NCI-H526 (cell line): ENCODE measurements at regions not wholly inside any gene's neighbourhood (a gene's known extent, or its start where the extent isn't known, plus 50 kb on each side); places are given as distances from the start of the nearest gene placed in this dataset.
"Not testable (repeated sequence)": the region's sequence is repeated elsewhere in the genome, so short reads cannot be mapped to it uniquely, and the experiment has no call there.

Source experiments
- DNase-seq, 2 experiments: peaks; one replicate each; lab custom pipeline; 2025; lab: John Stamatoyannopoulos, UW

- DNase-seq = no peak
Observed at GRCh38 chr2:33704406-33704855, 105.3 kb upstream of the FAM98A start.

- DNase-seq = no peak
Observed at GRCh38 chr2:33696234-33696633, 97.1 kb upstream of the FAM98A start.

- DNase-seq = no peak
Observed at GRCh38 chr2:33694904-33695303, 95.8 kb upstream of the FAM98A start.

- not testable (repeated sequence) for DNase-seq
Observed at GRCh38 chr2:33690686-33691085, 91.6 kb upstream of the FAM98A start.

GRCh38 chr2:33681364-33681757 lies 82.3 kb upstream of the FAM98A start:
- DNase-seq = peak; percentile 12 to 23

- DNase-seq = no peak
Observed at GRCh38 chr2:33680644-33681363, 81.7 kb upstream of the FAM98A start.

- peak in 1 of 2 experiments; percentile 12 for DNase-seq
Observed at GRCh38 chr2:33678436-33678835, 79.3 kb upstream of the FAM98A start.

- no peak for DNase-seq
Observed at GRCh38 chr2:33673937-33674336, 74.8 kb upstream of the FAM98A start.

GRCh38 chr2:33672896-33673295 lies 73.8 kb upstream of the FAM98A start:
- DNase-seq = no peak

- DNase-seq = no peak
Observed at GRCh38 chr2:33672389-33672788, 73.3 kb upstream of the FAM98A start.

GRCh38 chr2:33671198-33671597 lies 72.1 kb upstream of the FAM98A start:
- DNase-seq = no peak

GRCh38 chr2:33670392-33670937 lies 71.4 kb upstream of the FAM98A start:
- DNase-seq = peak in 1 of 2 experiments; percentile 8

GRCh38 chr2:33666879-33667278 lies 67.8 kb upstream of the FAM98A start:
- no peak for DNase-seq

GRCh38 chr2:33665039-33665438 lies 65.9 kb upstream of the FAM98A start:
- DNase-seq = no peak

GRCh38 chr2:33660416-33661123 lies 61.5 kb upstream of the FAM98A start:
- no peak for DNase-seq

- DNase-seq = no peak
Observed at GRCh38 chr2:33655626-33656320, 56.7 kb upstream of the FAM98A start.

GRCh38 chr2:33652830-33653229 lies 53.7 kb upstream of the FAM98A start:
- DNase-seq = no peak

GRCh38 chr2:33650171-33650570 lies 51.1 kb upstream of the FAM98A start:
- DNase-seq = no peak
